Endothelial cell of umbilical vein (primary cell): ENCODE measurements at regions not wholly inside any gene's neighbourhood (a gene's known extent, or its start where the extent isn't known, plus 50 kb on each side); places are given as distances from the start of the nearest gene placed in this dataset.

Experiments
- BruUV-seq: library from RNA; stranded (reverse); fragments of 400-500 nt; replicated peaks from 2 replicates; lab custom pipeline; 2021; lab: Mats Ljungman, UMichigan
- CTCF ChIA-PET: fragments of 300-600, 350-600 bp; sonication (Branson Sonifier 250); formaldehyde crosslinking; loops from one replicate; lab custom pipeline; 2021; ENCODE audit warnings: antibody characterized with exemption, inconsistent platforms; lab: Charles Lee
- POLR2A ChIA-PET: fragments of 300-600, 350-600 bp; sonication (Branson Sonifier 250); formaldehyde crosslinking; loops from one replicate; lab custom pipeline; 2021; ENCODE audit warnings: antibody characterized with exemption, inconsistent platforms; lab: Charles Lee
- DNase-seq: peaks from one replicate; pipeline ENCODE4 v3.0.0-alpha.2; 2011; ENCODE audit warnings: low read depth, low spot score
- FAIRE-seq: peaks from 2 replicates; lab custom pipeline; 2011; peaks lifted over from hg19 to GRCh38; lab: Jason Lieb, UNC
- H2AFZ ChIP-seq: 2 replicates; pipeline ENCODE4 v1.6.0; 2012; ENCODE audit warnings: low read depth, low read length, control low read depth, inconsistent platforms
- H3K27ac ChIP-seq: 2 replicates; pipeline ENCODE4 v1.5.1; 2011; ENCODE audit warnings: low read depth, mild to moderate bottlenecking, control low read depth, low read length, moderate library complexity; ENCODE audit not compliant: insufficient read depth
- H3K27me3 ChIP-seq, 2 experiments: 2 replicates each; pipeline versions ENCODE4 v1.6.0 to v1.6.1; 2011; ENCODE audit warnings: low read length in 2 of 2, mixed read lengths in 1 of 2; ENCODE audit not compliant: control insufficient read depth in 2 of 2, insufficient read depth in 2 of 2
- H3K36me3 ChIP-seq, 2 experiments: 2 replicates in 1 of 2; 3 replicates in 1 of 2; pipeline ENCODE4 v1.5.1; 2011; ENCODE audit warnings: low read length in 2 of 2, mild to moderate bottlenecking in 1 of 2, moderate library complexity in 1 of 2; ENCODE audit not compliant: control insufficient read depth in 2 of 2, insufficient read depth in 2 of 2; ENCODE audit errors: extremely low read depth in 1 of 2
- H3K4me1 ChIP-seq: 3 replicates; pipeline ENCODE4 v1.5.1; 2011; ENCODE audit warnings: mild to moderate bottlenecking, low read length; ENCODE audit not compliant: control insufficient read depth, insufficient read depth; ENCODE audit errors: extremely low read depth
- H3K4me2 ChIP-seq: 2 replicates; pipeline ENCODE4 v1.6.1; 2011; ENCODE audit warnings: low read length, control low read depth, mixed read lengths; ENCODE audit not compliant: insufficient read depth
- H3K4me3 ChIP-seq, 3 experiments: fragments of 200-600 bp in 1 of 3; sonication (generic), shearing (Covaris generic) in 1 of 3; replicated peaks in 1 of 3; 2 replicates each; pipeline ENCODE4 v1.5.1; 2011 to 2016; ENCODE audit warnings: control low read depth in 3 of 3, low read length in 3 of 3, mild to moderate bottlenecking in 2 of 3, inconsistent platforms in 1 of 3, low read depth in 1 of 3, moderate library complexity in 1 of 3; ENCODE audit not compliant: insufficient read depth in 1 of 3
- H3K79me2 ChIP-seq: 2 replicates; pipeline ENCODE4 v1.6.0; 2012; ENCODE audit warnings: low read length, inconsistent platforms; ENCODE audit not compliant: control insufficient read depth, insufficient read depth
- H3K9ac ChIP-seq: replicated peaks from 2 replicates; pipeline ENCODE3; 2011; ENCODE audit warnings: low read length, control low read depth; ENCODE audit not compliant: insufficient read depth; ENCODE audit errors: extremely low read depth
- H3K9me1 ChIP-seq: replicated peaks from 3 replicates; pipeline ENCODE4 v1.6.0; 2011; ENCODE audit warnings: mild to moderate bottlenecking, low read length; ENCODE audit not compliant: control insufficient read depth, insufficient read depth; ENCODE audit errors: extremely low read depth
- H3K9me3 ChIP-seq: replicated peaks from 2 replicates; pipeline ENCODE4 v1.5.1; 2012; ENCODE audit warnings: low read length, inconsistent platforms; ENCODE audit not compliant: control insufficient read depth, insufficient read depth
- H4K20me1 ChIP-seq: replicated peaks from 2 replicates; pipeline ENCODE3; 2011; ENCODE audit warnings: mild to moderate bottlenecking, low read length; ENCODE audit not compliant: control insufficient read depth, insufficient read depth; ENCODE audit errors: extremely low read depth
- EZH2 ChIP-seq: IDR thresholded peaks from 2 replicates; pipeline ENCODE4 v1.6.1; 2012; ENCODE audit warnings: borderline replicate concordance, low read depth, mild to moderate bottlenecking, moderate library complexity, low read length, inconsistent platforms; ENCODE audit not compliant: severe bottlenecking
- FOS ChIP-seq: IDR thresholded peaks from 2 replicates; pipeline ENCODE4 v1.6.1; 2011; ENCODE audit warnings: mild to moderate bottlenecking, low read length, moderate library complexity, borderline replicate concordance; ENCODE audit not compliant: insufficient read depth
- GATA2 ChIP-seq: IDR thresholded peaks from 2 replicates; pipeline ENCODE4 v1.7.0; 2011; ENCODE audit warnings: low read depth, mild to moderate bottlenecking, moderate library complexity, mixed read lengths, low read length; ENCODE audit not compliant: insufficient read length, insufficient read depth
- JUN ChIP-seq: IDR thresholded peaks from 2 replicates; pipeline ENCODE4 v1.6.1; 2011; ENCODE audit warnings: borderline replicate concordance, low read depth; ENCODE audit not compliant: insufficient read length, insufficient read depth
- MYC ChIP-seq: IDR thresholded peaks from one replicate; pipeline ENCODE4 v1.6.1; 2011; ENCODE audit warnings: mild to moderate bottlenecking, low read depth, low read length
- POLR2A ChIP-seq: IDR thresholded peaks from 2 replicates; pipeline ENCODE4 v1.6.1; 2012; ENCODE audit warnings: low read depth, mild to moderate bottlenecking, control low read depth, low read length
- POLR2AphosphoS5 ChIP-seq: IDR thresholded peaks from 2 replicates; pipeline ENCODE4 v1.6.1; 2012; ENCODE audit warnings: low read depth, mild to moderate bottlenecking, control low read depth, low read length, moderate library complexity; ENCODE audit not compliant: insufficient read depth
- dilution Hi-C: fragments of 300-500 bp; cut with MboI; formaldehyde crosslinking; loops from one replicate; pipeline ENCODE4 v1.15.0; 2019; ENCODE audit warnings: low sequenced_read_pairs; ENCODE audit not compliant: extremely low pct_ligation_motif_present
- intact Hi-C: fragments of 100-400 bp; cut with micrococcal nuclease; formaldehyde crosslinking; loops from one replicate; pipeline ENCODE4 v1.10.0; 2022
- TF ChIP-seq, protein P1 (sequence below): IDR thresholded peaks from 2 replicates; pipeline ENCODE4 v1.6.1; 2011; ENCODE audit not compliant: insufficient read depth, insufficient read length
- TF ChIP-seq, protein P2 (sequence below), 2 donors: IDR thresholded peaks; 1 replicate in 1 of 2; 2 replicates in 1 of 2; pipeline ENCODE4 v1.5.1; 2011; ENCODE audit warnings: low read length in 2 of 2, mild to moderate bottlenecking in 2 of 2, moderate library complexity in 2 of 2, control low read depth in 1 of 2, inconsistent platforms in 1 of 2, low read depth in 1 of 2; ENCODE audit not compliant: insufficient read depth in 1 of 2; ENCODE audit errors: extremely low read depth in 1 of 2

DNA sequence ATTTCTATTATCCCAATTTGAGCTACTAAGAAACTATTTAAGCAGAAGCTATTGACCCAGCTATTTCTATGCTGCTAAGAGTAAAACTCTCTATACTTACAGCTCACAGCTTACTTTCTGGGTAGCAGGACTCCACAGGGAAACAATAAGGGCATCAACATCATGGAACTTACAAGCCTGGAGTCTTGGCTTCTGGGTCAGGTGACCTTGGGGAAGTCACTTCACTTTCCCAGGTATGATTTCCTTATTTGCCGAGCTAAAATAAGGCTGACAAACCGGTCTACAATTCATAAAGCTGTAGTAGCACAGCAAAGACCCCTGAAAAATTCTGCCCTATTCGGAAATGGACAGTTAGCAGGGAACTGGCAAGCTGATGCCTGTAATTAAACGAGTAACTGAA is 278.3 kb upstream of the NR2F2 start:
- H3K9me3 ChIP-seq: no peaks in the 10 kb centered on the region
- dilution Hi-C loops: no loop called here
- peaks cover 13% of the 10 kb centered on the region for H3K4me1 ChIP-seq
- no TSS peak for BruUV-seq
- POLR2A ChIA-PET: no interaction called here
- CTCF ChIA-PET: interaction anchor here (1.0 to 1.4 kb wide), 2 partner anchors 9 to 13 kb away, joined by 3 read pairs; no protein-coding TSS in a partner anchor
- H3K4me3 ChIP-seq: no peak overlapping the region
- DNase-seq: no peak
- intact Hi-C loops: no loop called here
- H3K27me3 ChIP-seq: peaks cover 0 to 1% of the 10 kb centered on the region in 2 experiments
- no peak overlapping the region for H3K27ac ChIP-seq
- no peaks in the 10 kb centered on the region for H3K79me2 ChIP-seq
- no peak overlapping the region for H2AFZ ChIP-seq
- no peak overlapping the region for H3K4me2 ChIP-seq
- TF ChIP-seq EZH2 (no peak), GATA2 (no peak), FOS (no peak), MYC (no peak), POLR2AphosphoS5 (no peak), JUN (no peak), POLR2A (no peak)
- TF ChIP-seq, protein P1, sequence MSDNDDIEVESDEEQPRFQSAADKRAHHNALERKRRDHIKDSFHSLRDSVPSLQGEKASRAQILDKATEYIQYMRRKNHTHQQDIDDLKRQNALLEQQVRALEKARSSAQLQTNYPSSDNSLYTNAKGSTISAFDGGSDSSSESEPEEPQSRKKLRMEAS: no peak
- TF ChIP-seq, protein P2, sequence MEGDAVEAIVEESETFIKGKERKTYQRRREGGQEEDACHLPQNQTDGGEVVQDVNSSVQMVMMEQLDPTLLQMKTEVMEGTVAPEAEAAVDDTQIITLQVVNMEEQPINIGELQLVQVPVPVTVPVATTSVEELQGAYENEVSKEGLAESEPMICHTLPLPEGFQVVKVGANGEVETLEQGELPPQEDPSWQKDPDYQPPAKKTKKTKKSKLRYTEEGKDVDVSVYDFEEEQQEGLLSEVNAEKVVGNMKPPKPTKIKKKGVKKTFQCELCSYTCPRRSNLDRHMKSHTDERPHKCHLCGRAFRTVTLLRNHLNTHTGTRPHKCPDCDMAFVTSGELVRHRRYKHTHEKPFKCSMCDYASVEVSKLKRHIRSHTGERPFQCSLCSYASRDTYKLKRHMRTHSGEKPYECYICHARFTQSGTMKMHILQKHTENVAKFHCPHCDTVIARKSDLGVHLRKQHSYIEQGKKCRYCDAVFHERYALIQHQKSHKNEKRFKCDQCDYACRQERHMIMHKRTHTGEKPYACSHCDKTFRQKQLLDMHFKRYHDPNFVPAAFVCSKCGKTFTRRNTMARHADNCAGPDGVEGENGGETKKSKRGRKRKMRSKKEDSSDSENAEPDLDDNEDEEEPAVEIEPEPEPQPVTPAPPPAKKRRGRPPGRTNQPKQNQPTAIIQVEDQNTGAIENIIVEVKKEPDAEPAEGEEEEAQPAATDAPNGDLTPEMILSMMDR (IDR thresholded peaks at IDR 0.05; ENCODE audit: extremely low read depth in 1 of 2, insufficient read depth in 1 of 2, low read depth in 1 of 2, low read length in 2 of 2): no peak
- no peaks in the 10 kb centered on the region for H3K9me1 ChIP-seq
- no peak overlapping the region for H3K9ac ChIP-seq
- FAIRE-seq: no peak
- no peaks in the 10 kb centered on the region for H4K20me1 ChIP-seq
- no peaks in the 10 kb centered on the region for H3K36me3 ChIP-seq
